ENCODE measurements at regions not wholly inside any gene's neighbourhood (a gene's known extent, or its start where the extent isn't known, plus 50 kb on each side); places are given as distances from the start of the nearest gene placed in this dataset.

DNA sequence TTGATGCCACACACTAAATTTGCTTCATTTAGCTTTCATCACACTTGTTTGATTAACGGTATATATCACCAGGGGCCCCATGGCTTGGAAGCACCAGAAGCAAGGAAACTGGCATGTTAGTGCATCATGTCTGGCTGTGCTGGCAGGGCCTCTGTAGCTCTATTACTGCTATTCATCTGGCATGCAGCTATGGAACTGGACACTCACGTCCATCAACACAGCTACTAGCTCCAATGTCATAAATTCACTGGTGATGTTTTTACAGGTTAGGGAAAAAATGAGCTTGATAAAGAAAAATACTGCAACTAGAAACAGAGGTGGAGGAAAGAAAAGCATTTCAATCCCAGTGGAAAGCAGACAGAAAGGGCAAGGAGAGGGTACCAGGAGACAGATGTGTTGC lies 343.2 kb downstream of the DEPDC1B start:
- TF ChIP-seq, protein P1, sequence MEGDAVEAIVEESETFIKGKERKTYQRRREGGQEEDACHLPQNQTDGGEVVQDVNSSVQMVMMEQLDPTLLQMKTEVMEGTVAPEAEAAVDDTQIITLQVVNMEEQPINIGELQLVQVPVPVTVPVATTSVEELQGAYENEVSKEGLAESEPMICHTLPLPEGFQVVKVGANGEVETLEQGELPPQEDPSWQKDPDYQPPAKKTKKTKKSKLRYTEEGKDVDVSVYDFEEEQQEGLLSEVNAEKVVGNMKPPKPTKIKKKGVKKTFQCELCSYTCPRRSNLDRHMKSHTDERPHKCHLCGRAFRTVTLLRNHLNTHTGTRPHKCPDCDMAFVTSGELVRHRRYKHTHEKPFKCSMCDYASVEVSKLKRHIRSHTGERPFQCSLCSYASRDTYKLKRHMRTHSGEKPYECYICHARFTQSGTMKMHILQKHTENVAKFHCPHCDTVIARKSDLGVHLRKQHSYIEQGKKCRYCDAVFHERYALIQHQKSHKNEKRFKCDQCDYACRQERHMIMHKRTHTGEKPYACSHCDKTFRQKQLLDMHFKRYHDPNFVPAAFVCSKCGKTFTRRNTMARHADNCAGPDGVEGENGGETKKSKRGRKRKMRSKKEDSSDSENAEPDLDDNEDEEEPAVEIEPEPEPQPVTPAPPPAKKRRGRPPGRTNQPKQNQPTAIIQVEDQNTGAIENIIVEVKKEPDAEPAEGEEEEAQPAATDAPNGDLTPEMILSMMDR (IDR thresholded peaks at IDR 0.05): no peak
- TF ChIP-seq POLR2A (IDR thresholded peaks at IDR 0.05): no peak
